ENCODE measurements at regions not wholly inside any gene's neighbourhood (a gene's known extent, or its start where the extent isn't known, plus 50 kb on each side); places are given as distances from the start of the nearest gene placed in this dataset.

GRCh38 chr3:21094686-21095085, 656.3 kb downstream of the ZNF385D start:
- TF ChIP-seq CTCF (IDR thresholded peaks at IDR 0.05), result no peak
- no peak for TF ChIP-seq POLR2A (IDR thresholded peaks at IDR 0.05)
